IMR-90 (cell line): ENCODE measurements at regions not wholly inside any gene's neighbourhood (a gene's known extent, or its start where the extent isn't known, plus 50 kb on each side); places are given as distances from the start of the nearest gene placed in this dataset.

Experiments
- ATAC-seq: fragments of 200-7000 bp; cut with Tn5 transposase; 2 replicates; pipeline ENCODE4 v1.9.1; 2020; ENCODE audit warnings: low read depth, mild to moderate bottlenecking, moderate library complexity
- BruUV-seq: library from RNA; stranded (reverse); fragments of 400-500 nt; replicated peaks from 2 replicates; lab custom pipeline; 2021; lab: Mats Ljungman, UMichigan
- CTCF ChIA-PET: fragments of 300-600 bp; formaldehyde crosslinking; extraction: SDS; loops from one replicate; lab custom pipeline; 2021; ENCODE audit warnings: antibody characterized with exemption; lab: Yijun Ruan, JAX
- POLR2A ChIA-PET: fragments of 300-600 bp; sonication (Branson Sonifier 250); formaldehyde crosslinking; loops from one replicate; lab custom pipeline; 2022; ENCODE audit warnings: antibody characterized with exemption; ENCODE audit not compliant: unreplicated experiment; lab: Charles Lee
- DNase-seq: peaks from one replicate; pipeline ENCODE4 v3.0.0; 2013
- H2AFZ ChIP-seq: replicated peaks from 2 replicates; pipeline ENCODE3; 2013; ENCODE audit warnings: low read length, mild to moderate bottlenecking; ENCODE audit not compliant: poor library complexity
- H2AK5ac ChIP-seq: 2 replicates; pipeline ENCODE4 v1.6.1; 2013; ENCODE audit warnings: low read depth, low read length, inconsistent platforms
- H2AK9ac ChIP-seq: replicated peaks from 2 replicates; pipeline ENCODE3; 2013; ENCODE audit warnings: mild to moderate bottlenecking, low read depth, low read length, moderate library complexity; ENCODE audit not compliant: poor library complexity
- H2BK120ac ChIP-seq: 2 replicates; pipeline ENCODE4 v1.6.1; 2013; ENCODE audit warnings: low read depth, low read length, inconsistent platforms
- H2BK15ac ChIP-seq: 3 replicates; pipeline ENCODE4 v1.6.1; 2013; ENCODE audit warnings: low read depth, low read length, inconsistent platforms
- H2BK20ac ChIP-seq: 2 replicates; pipeline ENCODE4 v1.6.1; 2013; ENCODE audit warnings: low read depth, mild to moderate bottlenecking, inconsistent platforms, low read length, moderate library complexity
- H2BK5ac ChIP-seq: 2 replicates; pipeline ENCODE4 v1.6.1; 2013; ENCODE audit warnings: mild to moderate bottlenecking, low read depth, low read length, inconsistent platforms; ENCODE audit not compliant: poor library complexity, severe bottlenecking
- H3K14ac ChIP-seq: replicated peaks from 2 replicates; pipeline ENCODE4 v1.6.1; 2013; ENCODE audit warnings: low read depth, low read length, inconsistent platforms
- H3K18ac ChIP-seq: 2 replicates; pipeline ENCODE4 v1.6.1; 2013; ENCODE audit warnings: low read depth, low read length, control low read depth
- H3K23ac ChIP-seq: 2 replicates; pipeline ENCODE4 v1.6.1; 2013; ENCODE audit warnings: low read depth, low read length, inconsistent platforms
- H3K27ac ChIP-seq: 2 replicates; pipeline ENCODE4 v1.5.1; 2013; ENCODE audit warnings: mild to moderate bottlenecking, control low read depth, low read length; ENCODE audit not compliant: insufficient read depth
- H3K27me3 ChIP-seq: 2 replicates; pipeline ENCODE4 v1.6.1; 2013; ENCODE audit warnings: low read length; ENCODE audit not compliant: control insufficient read depth, insufficient read depth
- H3K36me3 ChIP-seq: 2 replicates; pipeline ENCODE4 v1.6.1; 2013; ENCODE audit warnings: low read length, mixed read lengths; ENCODE audit not compliant: control insufficient read depth, insufficient read depth
- H3K4ac ChIP-seq: 2 replicates; pipeline ENCODE4 v1.6.1; 2013; ENCODE audit warnings: low read depth, low read length, inconsistent platforms
- H3K4me1 ChIP-seq: 2 replicates; pipeline ENCODE4 v1.6.1; 2013; ENCODE audit warnings: low read length, mixed read lengths; ENCODE audit not compliant: control insufficient read depth, insufficient read depth
- H3K4me2 ChIP-seq: 2 replicates; pipeline ENCODE4 v1.6.1; 2013; ENCODE audit warnings: low read depth, mild to moderate bottlenecking, control low read depth, low read length, moderate library complexity
- H3K4me3 ChIP-seq: 2 replicates; pipeline ENCODE4 v1.5.1; 2013; ENCODE audit warnings: low read depth, mild to moderate bottlenecking, control low read depth, low read length, moderate library complexity; ENCODE audit not compliant: insufficient read depth
- H3K56ac ChIP-seq: 2 replicates; pipeline ENCODE4 v1.6.1; 2013; ENCODE audit warnings: low read length, inconsistent platforms; ENCODE audit not compliant: insufficient read depth; ENCODE audit errors: extremely low read depth
- H3K79me1 ChIP-seq, 2 experiments: 2 replicates each; pipeline ENCODE4 v1.6.1; 2013; ENCODE audit warnings: low read length in 2 of 2, inconsistent platforms in 1 of 2, low read depth in 1 of 2
- H3K9ac ChIP-seq: 2 replicates; pipeline ENCODE4 v1.6.1; 2013; ENCODE audit warnings: low read depth, low read length, control low read depth
- H3K9me1 ChIP-seq: 2 replicates; pipeline ENCODE4 v1.6.1; 2013; ENCODE audit warnings: low read length, inconsistent platforms; ENCODE audit not compliant: insufficient read depth
- H3K9me3 ChIP-seq: 2 replicates; pipeline ENCODE4 v1.6.1; 2013; ENCODE audit warnings: low read length; ENCODE audit not compliant: control insufficient read depth, insufficient read depth
- H4K20me1 ChIP-seq: 2 replicates; pipeline ENCODE4 v1.6.1; 2013; ENCODE audit warnings: low read length, inconsistent platforms; ENCODE audit not compliant: insufficient read depth
- H4K5ac ChIP-seq: 2 replicates; pipeline ENCODE4 v1.6.1; 2013; ENCODE audit warnings: mild to moderate bottlenecking, low read depth, low read length, control low read depth
- H4K8ac ChIP-seq, 2 experiments: 2 replicates each; pipeline ENCODE4 v1.6.1; 2013; ENCODE audit warnings: low read depth in 2 of 2, low read length in 2 of 2, control low read depth in 1 of 2, inconsistent platforms in 1 of 2
- H4K91ac ChIP-seq: 2 replicates; pipeline ENCODE4 v1.6.1; 2013; ENCODE audit warnings: low read depth, low read length, inconsistent platforms; ENCODE audit not compliant: insufficient read depth
- CHD1 ChIP-seq: IDR thresholded peaks from 2 replicates; pipeline ENCODE4 v1.6.1; 2012; ENCODE audit warnings: low read depth, low read length, improper control_type of control experiment
- FOS ChIP-seq: fragments of 150-350 bp; IDR thresholded peaks from 2 replicates; pipeline ENCODE4 v1.6.1; 2016; ENCODE audit warnings: low read depth, low read length
- MXI1 ChIP-seq: IDR thresholded peaks from 2 replicates; pipeline ENCODE4 v1.6.1; 2012; ENCODE audit warnings: low read depth, mild to moderate bottlenecking, low read length, moderate library complexity, borderline replicate concordance
- POLR2A ChIP-seq: IDR thresholded peaks from 2 replicates; pipeline ENCODE4 v1.6.1; 2012; ENCODE audit warnings: mild to moderate bottlenecking, low read depth, low read length
- RCOR1 ChIP-seq: IDR thresholded peaks from 2 replicates; pipeline ENCODE4 v1.6.1; 2012; ENCODE audit warnings: mild to moderate bottlenecking, low read length, improper control_type of control experiment; ENCODE audit not compliant: insufficient replicate concordance
- WGBS, 2 experiments: methylation state at CpG; one replicate each; pipeline versions ENCODE4 v1.1.5 to v1.1.7; 2013; ENCODE audit warnings: missing lambda C conversion rate in 2 of 2; ENCODE audit not compliant: insufficient read length in 1 of 2; ENCODE audit errors: extremely low coverage in 2 of 2; 5-methylcytosine and 5-hydroxymethylcytosine counted together
- dilution Hi-C: fragments of 300-500 bp; cut with HindIII; formaldehyde crosslinking; loops from one replicate; pipeline ENCODE4 v1.14.3; 2018; ENCODE audit warnings: low sequenced_read_pairs; ENCODE audit not compliant: unreplicated experiment
- in situ Hi-C: fragments of 300-500 bp; cut with MboI; formaldehyde crosslinking; loops from 3 replicates; pipeline ENCODE4 v1.14.3; 2019; ENCODE audit warnings: low sequenced_read_pairs, inconsistent platforms, mixed read lengths
- intact Hi-C: fragments of 100-400 bp; cut with micrococcal nuclease; formaldehyde crosslinking; loops from 2 replicates; pipeline ENCODE4 v1.10.0; 2022

DNA sequence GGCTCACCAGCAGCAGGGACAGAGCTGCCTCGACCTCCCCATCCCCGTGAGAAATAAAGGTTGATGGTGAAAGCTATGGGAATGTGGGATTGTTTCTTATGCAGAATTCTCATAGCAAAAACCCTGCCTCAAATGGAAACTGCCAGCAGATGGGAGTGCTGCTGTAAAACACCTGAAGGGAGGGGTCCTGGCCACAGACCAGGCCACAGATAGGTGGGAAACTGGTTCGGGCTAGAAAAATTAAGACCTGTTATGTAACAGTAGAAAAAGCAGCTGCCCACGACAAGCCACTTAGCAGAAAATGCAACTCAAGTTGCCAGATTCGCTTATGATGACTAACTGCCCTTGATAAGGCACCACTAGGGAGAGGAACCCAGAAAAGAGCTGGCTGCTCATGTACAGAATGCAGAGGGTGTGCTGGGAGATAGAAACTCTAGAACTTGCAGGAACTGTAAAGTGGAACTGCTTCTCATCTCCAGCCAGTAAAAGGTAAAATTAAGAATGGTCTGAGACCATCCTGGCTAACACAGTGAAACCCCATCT is 114.5 kb upstream of the SALL3 start:
- H4K20me1 ChIP-seq = no peaks in the 10 kb centered on the region
- H4K91ac ChIP-seq = no peak overlapping the region
- POLR2A ChIA-PET = no interaction called here
- DNase-seq (no peak), ATAC-seq (no peak)
- H2AK5ac ChIP-seq = no peak overlapping the region
- in situ Hi-C loops (no loop called here), intact Hi-C loops (no loop called here), dilution Hi-C loops (no loop called here)
- no peak overlapping the region for H2AFZ ChIP-seq
- H3K4me2 ChIP-seq = no peak overlapping the region
- H4K5ac ChIP-seq = no peak overlapping the region
- H3K9me3 ChIP-seq = peaks cover 37% of the 10 kb centered on the region
- no TSS peak for BruUV-seq
- no peaks in the 10 kb centered on the region for H3K27me3 ChIP-seq
- 59% methylated on average over 2 of the region's 5 CpGs; no CpG with 5 or more reads in 1 of the 2 experiments for WGBS, 2 experiments
- no peaks in the 10 kb centered on the region for H3K79me1 ChIP-seq
- H2BK120ac ChIP-seq = no peak overlapping the region
- H3K4me1 ChIP-seq = no peaks in the 10 kb centered on the region
- no peak overlapping the region for H3K14ac ChIP-seq
- H3K23ac ChIP-seq = no peak overlapping the region
- no peak overlapping the region for H3K4me3 ChIP-seq
- H4K8ac ChIP-seq = no peak overlapping the region
- no peaks in the 10 kb centered on the region for H3K36me3 ChIP-seq
- H2BK20ac ChIP-seq = no peak overlapping the region
- H3K9me1 ChIP-seq = no peaks in the 10 kb centered on the region
- no peak overlapping the region for H3K27ac ChIP-seq
- H2AK9ac ChIP-seq = no peak overlapping the region
- no peak overlapping the region for H2BK5ac ChIP-seq
- CTCF ChIA-PET = no interaction called here
- no peak for TF ChIP-seq POLR2A
- no peak for TF ChIP-seq RCOR1
- no peak for TF ChIP-seq MXI1
- TF ChIP-seq CHD1 = no peak
- no peak for TF ChIP-seq FOS
- no peak overlapping the region for H3K56ac ChIP-seq
- no peak overlapping the region for H3K18ac ChIP-seq
- no peak overlapping the region for H3K4ac ChIP-seq
- no peak overlapping the region for H3K9ac ChIP-seq
- H2BK15ac ChIP-seq = no peak overlapping the region
